GM18502 (cell line): ENCODE measurements at regions not wholly inside any gene's neighbourhood (a gene's known extent, or its start where the extent isn't known, plus 50 kb on each side); places are given as distances from the start of the nearest gene placed in this dataset.

Experiments
- ATAC-seq: cut with Tn5 transposase; IDR thresholded peaks from one replicate; pipeline ENCODE4 v1.9.1; 2021; ENCODE audit warnings: mild to moderate bottlenecking; ENCODE audit not compliant: unreplicated experiment, poor library complexity

DNA sequence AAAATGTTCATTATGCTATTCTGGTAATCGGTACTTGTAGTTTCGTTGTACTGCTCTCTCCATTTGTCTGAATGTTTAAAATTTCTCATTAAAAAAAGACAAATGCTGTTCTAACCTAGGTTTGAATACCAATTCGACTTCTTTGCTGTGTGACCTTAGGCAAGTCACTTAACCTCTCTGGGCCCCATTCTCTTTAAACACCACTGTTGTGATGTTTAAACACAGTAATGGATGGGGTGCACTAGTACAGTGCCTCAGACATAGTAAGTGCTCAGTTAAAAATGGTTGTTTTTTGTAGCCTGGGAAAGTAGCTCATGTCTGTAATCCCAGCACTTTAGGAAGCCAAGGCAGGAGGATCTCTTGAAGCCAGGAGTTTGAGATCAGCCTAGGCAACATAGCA is 138.5 kb downstream of the MRPL14 start:
- no peak for ATAC-seq

- no peak for ATAC-seq
These were observed 139.3 kb downstream of the MRPL14 start for GRCh38 chr6:43987838-43988439.

DNA sequence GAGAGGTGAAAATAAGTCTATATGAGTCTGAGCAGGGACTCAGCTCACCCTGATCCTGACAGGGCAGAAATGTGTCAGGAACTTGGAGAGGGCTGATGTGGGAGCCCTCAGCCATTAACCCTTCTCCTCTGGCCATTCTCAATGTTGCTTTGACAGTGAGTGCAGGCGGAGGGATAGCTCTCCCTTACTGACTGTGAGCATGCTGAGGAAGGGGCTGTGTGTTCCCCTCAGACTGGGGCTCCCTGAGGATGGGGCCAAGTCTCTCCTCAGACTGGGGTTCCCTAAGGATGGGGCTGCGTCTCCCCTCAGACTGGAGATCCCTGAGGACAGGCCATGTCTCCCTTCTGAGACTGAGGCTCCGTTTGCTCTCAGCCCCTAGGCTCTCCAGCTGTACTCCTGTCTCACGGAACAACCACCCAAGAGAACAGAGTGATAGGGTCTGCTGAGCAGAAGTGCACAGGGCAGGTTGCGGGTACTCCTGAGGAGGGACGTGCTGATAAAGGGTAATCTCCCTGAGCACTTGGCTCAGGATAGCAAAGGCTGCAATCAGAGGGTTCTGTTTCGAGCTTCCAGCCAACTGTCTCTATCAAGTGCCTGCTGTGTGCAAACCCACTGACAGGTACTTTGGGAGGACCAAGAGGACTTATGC is 141.0 kb downstream of the MRPL14 start:
- ATAC-seq, result no peak

GRCh38 chr6:43985329-43985728 is 141.9 kb downstream of the MRPL14 start:
- no peak for ATAC-seq

GRCh38 chr6:43984442-43985321 is 142.6 kb downstream of the MRPL14 start:
- ATAC-seq, result no peak

- ATAC-seq, result no peak
These were observed 143.6 kb downstream of the MRPL14 start for GRCh38 chr6:43983632-43984031.

DNA sequence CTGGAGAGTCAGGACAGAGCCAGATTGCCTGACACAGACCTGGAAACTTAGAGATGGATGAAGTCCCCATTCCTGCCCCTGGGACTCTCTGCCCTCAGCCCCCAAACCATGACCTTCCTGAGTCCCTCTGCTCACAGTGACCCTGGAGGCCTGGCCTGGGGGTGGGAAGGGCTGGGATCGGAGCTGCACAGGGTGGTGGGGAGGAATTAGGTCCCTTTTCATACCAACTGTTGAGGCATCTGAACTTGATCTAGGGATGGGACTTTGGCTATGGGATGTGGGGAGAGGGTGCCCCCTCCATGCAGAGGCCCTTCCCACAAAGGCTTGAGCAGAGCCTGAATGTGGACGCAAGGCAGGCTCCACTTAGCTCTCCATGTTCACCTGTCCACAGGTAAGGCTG is 144.1 kb downstream of the MRPL14 start:
- ATAC-seq, result no peak

GRCh38 chr6:43982084-43982625 is 145.1 kb downstream of the MRPL14 start:
- no peak for ATAC-seq

DNA sequence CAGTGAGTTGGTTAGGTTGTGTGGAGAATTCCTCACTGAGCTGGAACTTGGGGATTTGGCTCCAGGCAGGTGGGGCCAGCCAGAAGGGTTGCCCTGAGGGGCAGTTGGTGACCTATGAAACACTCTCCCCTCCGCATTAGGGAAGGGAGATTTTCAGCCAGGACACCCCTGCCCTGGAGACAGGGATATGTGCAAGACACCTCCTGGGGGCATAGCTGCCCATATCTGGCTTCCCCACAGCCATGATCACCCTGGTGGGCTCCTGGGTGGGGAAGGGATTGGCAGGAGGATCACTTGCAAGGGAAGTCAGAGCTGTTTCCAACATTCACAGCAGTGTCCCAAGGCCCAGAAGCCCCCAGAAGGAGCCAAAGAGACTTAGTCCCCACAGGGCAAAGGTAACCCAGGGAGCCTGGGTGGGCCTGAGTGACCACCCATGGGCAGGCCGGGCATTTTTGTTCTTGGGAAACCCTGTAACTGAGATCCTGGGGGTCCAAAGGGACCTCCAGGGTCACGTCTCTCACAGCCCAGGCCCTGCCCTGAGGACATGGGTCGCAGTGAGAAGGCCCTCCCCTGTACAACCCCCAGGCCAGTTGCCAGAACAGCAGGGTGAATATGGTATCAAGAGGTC is 145.8 kb downstream of the MRPL14 start:
- no peak for ATAC-seq

DNA sequence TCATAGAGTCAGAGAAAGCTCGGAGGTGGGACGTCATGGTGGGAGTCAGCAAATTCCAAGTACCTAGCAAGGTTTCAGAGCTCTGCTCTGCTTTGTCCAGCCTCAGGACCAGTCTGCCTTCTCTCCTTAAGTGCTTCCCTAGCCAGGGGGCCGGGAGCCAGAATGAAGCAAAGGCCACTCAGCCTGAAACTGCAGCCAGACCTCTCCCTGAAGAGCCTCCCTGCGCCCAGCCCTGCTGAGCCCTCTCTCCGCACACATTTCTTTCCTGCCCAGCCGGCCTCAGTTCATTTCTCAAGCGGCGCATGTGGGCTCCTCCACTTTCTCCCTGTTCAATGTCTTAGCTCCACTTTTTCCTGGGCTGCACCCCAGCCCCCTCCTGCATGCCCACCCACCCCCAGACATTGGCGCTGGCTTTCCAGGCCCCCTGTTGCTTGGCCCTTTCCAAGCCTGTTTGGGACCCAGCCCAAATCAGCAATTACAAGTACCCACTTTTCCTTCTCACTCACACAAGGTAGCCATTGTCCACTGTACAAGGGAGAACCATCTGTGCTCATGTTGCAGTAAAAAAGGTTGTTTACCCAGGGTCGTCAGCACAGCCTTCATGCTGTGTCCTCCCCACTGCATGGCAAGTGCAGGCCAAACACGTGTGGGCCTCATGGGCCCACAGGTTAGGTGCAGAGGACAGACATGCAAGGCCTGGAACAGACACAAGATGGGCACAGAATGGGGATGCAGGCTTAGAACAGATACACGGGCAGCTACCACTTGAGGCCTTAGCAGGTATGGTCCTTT is 147.1 kb downstream of the MRPL14 start:
- no peak for ATAC-seq

GRCh38 chr6:43979525-43979924 is 147.7 kb downstream of the MRPL14 start:
- no peak for ATAC-seq

DNA sequence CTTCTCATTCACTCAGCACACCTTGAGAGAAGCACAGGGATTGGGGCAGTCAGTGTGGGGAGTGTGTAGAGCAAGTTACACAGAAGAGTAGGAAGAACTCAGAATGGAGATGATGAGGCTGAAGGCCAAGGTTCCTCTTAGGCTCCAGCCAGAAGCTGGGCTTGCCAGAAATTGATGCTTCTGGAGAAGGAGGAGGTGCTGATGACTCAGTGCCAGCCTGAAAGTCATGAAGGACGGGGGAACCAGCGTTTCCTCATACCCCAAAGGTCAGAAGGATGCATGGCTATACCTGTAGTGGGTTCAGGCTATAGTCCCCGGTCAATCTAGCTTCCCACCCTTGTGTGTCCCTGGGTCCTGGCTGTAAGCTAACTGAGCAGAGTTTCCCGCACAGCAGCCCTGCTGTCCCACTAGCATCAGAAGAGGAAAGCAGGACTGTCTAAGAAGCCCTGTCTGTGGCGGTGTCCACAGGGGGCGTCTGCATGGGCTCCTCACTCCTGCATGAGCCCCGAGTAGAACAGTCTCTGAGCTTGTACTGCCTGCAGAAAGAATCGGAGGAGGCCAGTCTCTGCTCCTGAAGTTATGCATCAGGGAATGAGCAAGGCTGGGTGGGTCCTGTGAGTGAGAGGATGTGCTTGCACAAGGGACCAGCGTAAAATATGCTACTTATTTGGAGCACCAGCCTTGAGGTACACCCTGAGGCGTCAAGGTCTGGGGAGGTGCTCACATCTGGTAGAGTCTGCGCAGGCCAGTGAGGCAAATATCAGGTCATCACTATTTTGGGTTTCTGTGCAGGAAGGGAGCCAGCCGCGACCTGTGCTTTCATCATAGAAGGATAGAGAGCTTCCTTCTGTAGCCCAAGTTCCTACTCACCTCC is 148.5 kb downstream of the MRPL14 start:
- ATAC-seq, result no peak

DNA sequence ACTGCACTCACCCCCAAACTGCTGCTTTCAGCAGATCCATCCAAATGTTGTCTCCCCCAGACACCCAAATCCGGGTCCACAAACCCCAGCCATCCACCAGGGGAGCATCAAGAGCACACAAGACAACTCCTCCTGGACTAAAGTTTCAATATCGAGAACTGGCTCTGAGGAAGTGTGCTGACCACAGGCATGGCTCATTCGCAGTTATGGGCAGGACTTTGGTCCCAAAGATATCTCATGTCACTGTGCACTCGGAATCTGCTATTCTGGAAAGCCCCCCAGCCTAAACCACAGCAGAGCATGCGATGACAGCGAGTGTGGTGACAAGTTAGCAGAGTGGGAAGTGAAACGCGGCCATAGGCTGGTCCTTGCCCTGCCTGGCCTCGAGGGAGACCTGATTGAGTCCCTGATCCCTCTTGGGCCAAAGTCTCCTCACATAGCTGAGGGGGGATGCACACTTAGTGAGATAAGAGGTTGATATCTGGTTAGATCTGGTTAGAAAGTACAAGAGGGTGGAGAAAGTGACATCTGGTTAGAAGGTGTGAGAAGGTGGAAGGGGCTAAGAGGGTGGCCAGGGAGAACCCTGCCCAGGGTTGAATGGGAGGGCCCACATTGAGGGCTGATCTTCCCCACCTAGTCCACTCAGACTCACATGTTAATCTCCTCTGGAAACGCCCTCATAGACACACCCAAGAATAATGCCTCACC is 149.7 kb downstream of the MRPL14 start:
- peak; percentile 85 for ATAC-seq

DNA sequence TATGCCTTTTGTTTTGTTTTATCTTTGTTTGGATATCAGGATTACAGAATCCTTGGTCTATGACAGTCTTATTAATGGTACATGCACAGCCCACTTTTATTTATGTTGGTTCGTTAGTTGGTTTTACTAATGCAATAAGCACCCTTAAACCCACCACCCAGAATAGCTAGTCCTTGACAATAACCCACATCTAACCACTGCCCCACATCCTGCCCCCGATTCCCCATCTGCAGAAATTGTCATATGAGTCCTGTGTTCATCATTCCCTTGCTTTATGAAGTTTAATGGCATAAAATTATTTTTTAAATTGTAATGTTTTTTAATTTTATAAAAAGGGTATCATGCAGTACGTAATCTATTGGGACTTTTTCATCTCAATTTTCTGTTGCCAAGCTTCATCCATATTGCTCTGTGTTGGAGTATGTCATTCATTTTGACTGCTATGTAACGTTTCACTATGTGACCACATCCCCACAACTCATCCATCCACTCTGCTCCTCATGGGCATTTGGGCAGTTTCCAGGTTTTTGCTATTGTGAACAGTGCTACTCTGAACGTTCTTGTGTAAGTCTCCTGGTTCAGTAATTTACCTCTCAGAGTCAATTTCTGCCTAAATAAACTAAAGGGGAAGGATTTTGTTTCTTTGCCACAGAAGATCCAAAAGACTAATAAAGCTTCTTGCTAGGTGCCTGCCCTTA is 150.4 kb downstream of the MRPL14 start:
- ATAC-seq, result no peak

- no peak for ATAC-seq
These were observed 152.5 kb downstream of the MRPL14 start for GRCh38 chr6:43974643-43975230.

DNA sequence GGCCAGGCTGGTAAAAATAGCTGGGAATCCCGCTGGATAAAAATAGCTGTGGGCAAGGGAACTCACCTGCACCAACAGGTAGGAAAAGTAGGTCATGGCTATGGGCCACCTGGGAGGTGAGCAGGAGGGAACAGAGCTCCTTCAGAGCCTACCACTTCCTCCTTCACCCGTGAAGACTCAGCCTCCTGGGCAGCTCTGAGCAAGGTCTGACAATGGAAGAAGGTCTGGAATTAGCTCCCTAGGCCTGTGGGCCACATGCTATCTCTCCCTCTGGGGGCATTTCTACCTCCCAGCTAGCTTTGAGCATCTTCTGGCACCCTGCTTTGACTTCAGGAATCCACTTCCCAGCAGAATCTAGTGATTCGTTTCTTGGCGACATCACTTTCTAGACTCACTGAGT is 153.9 kb downstream of the MRPL14 start:
- ATAC-seq, result no peak

DNA sequence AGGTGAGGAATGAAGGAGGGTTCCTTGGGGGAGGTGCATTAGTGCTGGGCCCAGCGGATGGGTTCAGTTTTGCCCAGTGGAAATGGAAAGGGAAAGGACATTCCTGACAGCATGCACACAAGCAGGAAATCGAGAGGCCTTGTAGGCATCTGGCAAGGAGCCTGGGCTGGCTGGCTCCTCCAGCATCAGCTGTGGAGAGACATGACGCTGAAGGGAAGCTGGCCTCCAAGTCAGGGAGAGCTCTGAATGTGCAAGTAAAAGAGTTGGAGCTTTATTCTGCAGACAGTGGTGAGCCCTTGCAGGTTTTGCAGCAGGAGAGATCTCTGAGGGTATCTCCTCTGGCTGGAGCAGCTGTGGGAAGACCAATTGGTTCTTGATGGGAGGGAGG is 154.3 kb downstream of the MRPL14 start:
- no peak for ATAC-seq
